ENCODE measurements at regions not wholly inside any gene's neighbourhood (a gene's known extent, or its start where the extent isn't known, plus 50 kb on each side); places are given as distances from the start of the nearest gene placed in this dataset.

DNA sequence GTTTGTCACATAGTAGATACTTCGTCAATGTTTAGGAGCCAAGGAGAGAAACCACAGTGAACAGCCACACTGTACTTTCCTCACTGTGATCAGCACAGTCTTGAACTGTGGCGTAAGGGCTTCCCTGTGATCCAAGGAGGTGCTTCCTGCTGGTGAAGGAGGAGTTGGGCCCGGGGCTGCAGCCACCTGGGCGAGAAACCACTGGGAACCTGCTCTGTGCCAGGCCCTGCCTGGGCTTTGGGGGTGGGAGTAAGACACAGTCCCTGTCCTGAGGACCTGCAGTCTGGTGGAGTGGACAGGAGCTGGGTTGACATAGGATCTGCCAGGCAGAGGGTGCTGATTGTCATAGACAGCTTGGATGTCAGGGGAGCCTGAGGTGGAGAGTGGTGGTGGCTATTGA lies 60.5 kb upstream of the MRPS22 start:
- intact Hi-C loops (cut with DNase I), result no loop called here
- Histone ChIP-seq H3K27me3 (no peaks in the 10 kb centered on the region), H3K9me3 (no peaks in the 10 kb centered on the region), H3K4me1 (peaks cover 7% of the 10 kb centered on the region), H3K36me3 (replicated peaks in 1 of 2; ENCODE audit: insufficient read depth in 1 of 2, low read depth in 2 of 2) (no peaks in the 10 kb centered on the region), H3K4me3 (no peak overlapping the region), H3K27ac (no peak overlapping the region)
- TF ChIP-seq, protein P1, sequence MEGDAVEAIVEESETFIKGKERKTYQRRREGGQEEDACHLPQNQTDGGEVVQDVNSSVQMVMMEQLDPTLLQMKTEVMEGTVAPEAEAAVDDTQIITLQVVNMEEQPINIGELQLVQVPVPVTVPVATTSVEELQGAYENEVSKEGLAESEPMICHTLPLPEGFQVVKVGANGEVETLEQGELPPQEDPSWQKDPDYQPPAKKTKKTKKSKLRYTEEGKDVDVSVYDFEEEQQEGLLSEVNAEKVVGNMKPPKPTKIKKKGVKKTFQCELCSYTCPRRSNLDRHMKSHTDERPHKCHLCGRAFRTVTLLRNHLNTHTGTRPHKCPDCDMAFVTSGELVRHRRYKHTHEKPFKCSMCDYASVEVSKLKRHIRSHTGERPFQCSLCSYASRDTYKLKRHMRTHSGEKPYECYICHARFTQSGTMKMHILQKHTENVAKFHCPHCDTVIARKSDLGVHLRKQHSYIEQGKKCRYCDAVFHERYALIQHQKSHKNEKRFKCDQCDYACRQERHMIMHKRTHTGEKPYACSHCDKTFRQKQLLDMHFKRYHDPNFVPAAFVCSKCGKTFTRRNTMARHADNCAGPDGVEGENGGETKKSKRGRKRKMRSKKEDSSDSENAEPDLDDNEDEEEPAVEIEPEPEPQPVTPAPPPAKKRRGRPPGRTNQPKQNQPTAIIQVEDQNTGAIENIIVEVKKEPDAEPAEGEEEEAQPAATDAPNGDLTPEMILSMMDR (IDR thresholded peaks at IDR 0.05), result no peak
- no peak for TF ChIP-seq POLR2A (IDR thresholded peaks at IDR 0.05)
- no peak for ATAC-seq
- no peak for DNase-seq
- WGBS, 2 donors, result 95% methylated on average over 4 of the region's 4 CpGs

DNA sequence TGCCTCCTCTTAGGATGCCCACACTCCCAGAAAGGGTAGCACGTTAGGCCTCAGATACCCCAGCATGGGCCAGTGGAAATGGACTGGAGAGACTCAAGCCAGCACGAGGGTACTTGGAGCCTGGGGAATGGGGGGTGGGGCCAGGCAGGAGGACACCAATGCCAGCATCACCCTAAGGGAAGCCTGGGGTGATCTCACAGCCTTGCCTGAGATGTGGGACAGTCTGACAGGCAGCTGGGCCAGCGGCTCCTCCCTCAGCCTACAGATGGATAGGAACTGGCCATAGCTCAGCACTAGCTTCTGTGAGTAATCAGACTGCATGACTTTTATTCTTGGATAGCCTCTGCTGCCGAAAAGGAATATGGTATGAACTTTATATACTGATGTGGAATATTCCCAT lies 59.6 kb upstream of the MRPS22 start:
- Histone ChIP-seq H3K27ac (no peak overlapping the region), H3K9me3 (no peaks in the 10 kb centered on the region), H3K36me3 (replicated peaks in 1 of 2; ENCODE audit: insufficient read depth in 1 of 2, low read depth in 2 of 2) (no peaks in the 10 kb centered on the region), H3K4me1 (peaks cover 14% of the 10 kb centered on the region), H3K27me3 (no peaks in the 10 kb centered on the region), H3K4me3 (no peak overlapping the region)
- TF ChIP-seq POLR2A (IDR thresholded peaks at IDR 0.05), result no peak
- TF ChIP-seq, protein P1 (IDR thresholded peaks at IDR 0.05), result no peak
- no peak for ATAC-seq
- intact Hi-C loops (cut with DNase I), result no loop called here
- 79 to 89% methylated on average over 4 of the region's 4 CpGs for WGBS, 2 donors
- no peak for DNase-seq

DNA sequence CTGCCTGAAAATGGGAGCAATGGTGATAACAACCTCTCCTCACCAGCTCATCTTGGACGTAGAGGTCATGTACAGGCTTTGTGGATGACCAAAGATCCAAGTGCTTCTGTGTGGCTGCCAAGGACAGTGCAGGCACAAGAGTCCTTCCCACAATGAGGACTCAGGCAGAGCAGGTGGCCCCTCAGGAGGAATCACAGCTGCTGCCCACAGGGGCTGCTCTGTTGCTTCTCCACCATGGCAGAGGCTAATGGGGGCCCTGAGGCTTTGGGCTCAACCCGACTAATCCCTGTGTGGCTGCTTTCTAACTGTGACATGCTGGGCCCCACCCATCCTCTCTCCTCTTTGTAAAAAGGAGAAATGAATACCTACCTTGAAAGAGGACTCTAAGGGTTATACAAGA lies 58.1 kb upstream of the MRPS22 start:
- intact Hi-C loops (cut with DNase I), result no loop called here
- no peak for ATAC-seq
- no peak for DNase-seq
- Histone ChIP-seq H3K36me3 (replicated peaks in 1 of 2; ENCODE audit: insufficient read depth in 1 of 2, low read depth in 2 of 2) (no peaks in the 10 kb centered on the region), H3K4me1 (peaks cover 14% of the 10 kb centered on the region), H3K27me3 (no peaks in the 10 kb centered on the region), H3K4me3 (no peak overlapping the region), H3K9me3 (no peaks in the 10 kb centered on the region), H3K27ac (no peak overlapping the region)
- WGBS, 2 donors, result 75 to 84% methylated on average over 2 of the region's 2 CpGs
- TF ChIP-seq POLR2A (IDR thresholded peaks at IDR 0.05), result no peak
- TF ChIP-seq, protein P1 (IDR thresholded peaks at IDR 0.05), result no peak

DNA sequence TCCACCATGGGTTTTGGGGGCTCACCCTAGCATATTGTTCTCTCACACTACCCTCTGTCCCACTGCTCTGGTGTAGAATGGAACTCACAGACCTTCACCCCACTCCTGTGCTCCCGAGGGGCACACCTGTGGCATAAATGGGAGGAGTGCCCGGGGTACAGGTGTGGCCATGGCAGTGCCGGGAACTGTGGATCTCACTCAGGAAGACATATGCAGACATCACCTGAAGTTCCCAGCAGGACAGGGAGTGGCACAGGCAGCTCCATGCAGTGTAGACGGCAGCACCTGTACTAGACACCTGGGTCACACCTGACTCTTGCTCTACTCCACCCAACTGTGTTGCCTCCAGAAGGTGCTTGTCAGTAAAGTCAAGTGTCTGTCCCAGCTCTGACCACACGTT lies 57.6 kb upstream of the MRPS22 start:
- no peaks in the 10 kb centered on the region for H3K9me3 ChIP-seq
- no peaks in the 10 kb centered on the region for H3K36me3 ChIP-seq (replicated peaks in 1 of 2; ENCODE audit: insufficient read depth in 1 of 2, low read depth in 2 of 2)
- H3K27me3 ChIP-seq, result no peaks in the 10 kb centered on the region
- TF ChIP-seq POLR2A (IDR thresholded peaks at IDR 0.05), result no peak
- TF ChIP-seq, protein P1 (IDR thresholded peaks at IDR 0.05), result no peak
- ATAC-seq (no peak), DNase-seq (no peak)
- H3K4me3 ChIP-seq, result no peak overlapping the region
- intact Hi-C loops (cut with DNase I), result no loop called here
- H3K27ac ChIP-seq, result no peak overlapping the region
- 85 to 97% methylated on average over 5 of the region's 5 CpGs for WGBS, 2 donors
- peaks cover 14% of the 10 kb centered on the region for H3K4me1 ChIP-seq

DNA sequence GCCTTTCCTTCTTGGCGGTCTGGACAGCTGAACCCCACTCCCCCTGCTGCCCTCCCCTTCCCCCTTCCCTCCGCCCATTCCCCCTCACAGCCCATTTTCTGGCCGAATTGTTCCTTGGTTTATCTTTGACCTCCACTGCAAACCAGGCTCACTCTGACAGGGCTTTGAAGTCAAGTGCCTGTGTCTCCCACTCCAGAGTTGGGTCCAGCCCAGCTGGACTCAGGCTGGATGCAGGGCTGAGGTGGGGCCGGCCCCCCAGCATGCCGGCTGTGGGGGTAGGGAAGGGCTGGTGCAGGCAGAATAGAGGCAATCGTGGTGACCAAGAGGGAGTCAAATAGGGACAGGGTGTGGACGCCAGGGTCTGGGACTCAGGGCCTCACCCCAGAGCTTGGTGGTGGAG lies 57.0 kb upstream of the MRPS22 start:
- DNase-seq, result no peak
- 79 to 83% methylated on average over 7 of the region's 7 CpGs for WGBS, 2 donors
- no peaks in the 10 kb centered on the region for H3K9me3 ChIP-seq

More for the DNA sequence above, 57.0 kb upstream of the MRPS22 start:
- TF ChIP-seq, protein P1 (IDR thresholded peaks at IDR 0.05), result no peak
- peaks cover 14% of the 10 kb centered on the region for H3K4me1 ChIP-seq
- no peak overlapping the region for H3K27ac ChIP-seq
- no peaks in the 10 kb centered on the region for H3K36me3 ChIP-seq (replicated peaks in 1 of 2; ENCODE audit: insufficient read depth in 1 of 2, low read depth in 2 of 2)
- ATAC-seq, result no peak
- H3K4me3 ChIP-seq, result no peak overlapping the region
- no peaks in the 10 kb centered on the region for H3K27me3 ChIP-seq
- intact Hi-C loops (cut with DNase I), result no loop called here
